ENCODE measurements at regions not wholly inside any gene's neighbourhood (a gene's known extent, or its start where the extent isn't known, plus 50 kb on each side); places are given as distances from the start of the nearest gene placed in this dataset.
"Not testable (repeated sequence)": the region's sequence is repeated elsewhere in the genome, so short reads cannot be mapped to it uniquely, and the experiment has no call there.

- not testable (repeated sequence) for DNase-seq
These were observed 140.9 kb upstream of the GOLGA6L4 start for GRCh38 chr15:84094720-84095119.

- not testable (repeated sequence) for DNase-seq
These were observed 138.5 kb upstream of the GOLGA6L4 start for GRCh38 chr15:84097053-84097452.

- no peak for DNase-seq
These were observed 137.0 kb upstream of the GOLGA6L4 start for GRCh38 chr15:84098604-84099003.

DNA sequence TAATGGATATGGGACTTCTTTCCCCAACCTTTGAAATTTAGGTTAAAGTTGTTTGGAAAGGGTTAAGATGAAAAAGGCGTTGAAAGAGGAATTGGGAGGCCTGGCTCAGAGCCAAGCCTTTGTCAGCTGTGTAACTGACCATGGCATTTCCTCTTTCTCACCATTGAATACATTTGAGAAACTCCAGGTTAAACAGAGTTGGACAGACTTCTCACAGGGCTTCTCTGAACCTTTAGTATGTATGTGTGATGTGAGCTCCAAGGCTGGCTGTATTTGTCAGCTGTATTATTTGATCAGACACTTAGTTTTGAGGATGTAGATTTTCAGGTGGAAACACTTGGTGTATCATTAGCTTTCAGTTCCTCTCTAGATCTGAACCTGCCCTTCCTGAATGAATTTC lies 136.4 kb upstream of the GOLGA6L4 start:
- no peak for DNase-seq

GRCh38 chr15:84103345-84103744 lies 132.2 kb upstream of the GOLGA6L4 start:
- DNase-seq: no peak

GRCh38 chr15:84104853-84105252 lies 130.7 kb upstream of the GOLGA6L4 start:
- no peak for DNase-seq

DNA sequence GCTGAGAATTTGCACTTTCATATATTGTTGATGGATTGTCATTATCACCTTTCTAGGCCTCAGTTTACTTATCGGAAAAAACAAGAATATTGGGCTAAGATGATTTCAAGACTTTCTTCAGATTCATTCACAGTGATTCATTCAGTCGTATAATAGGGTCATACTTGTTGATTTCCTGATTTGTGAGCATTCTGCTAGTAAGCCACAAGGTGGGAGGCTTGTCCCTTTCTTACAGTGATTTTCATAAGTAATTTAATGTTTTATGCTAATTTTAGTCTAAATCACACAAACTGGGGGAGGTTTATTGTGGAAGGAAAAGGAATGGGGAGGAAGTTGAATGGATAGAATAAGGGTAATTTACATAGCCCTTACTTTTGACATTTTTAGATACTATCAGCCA lies 126.8 kb upstream of the GOLGA6L4 start:
- no peak for DNase-seq

GRCh38 chr15:84111575-84111974 lies 124.0 kb upstream of the GOLGA6L4 start:
- DNase-seq: no peak

GRCh38 chr15:84112025-84112424 lies 123.5 kb upstream of the GOLGA6L4 start:
- DNase-seq: no peak

DNA sequence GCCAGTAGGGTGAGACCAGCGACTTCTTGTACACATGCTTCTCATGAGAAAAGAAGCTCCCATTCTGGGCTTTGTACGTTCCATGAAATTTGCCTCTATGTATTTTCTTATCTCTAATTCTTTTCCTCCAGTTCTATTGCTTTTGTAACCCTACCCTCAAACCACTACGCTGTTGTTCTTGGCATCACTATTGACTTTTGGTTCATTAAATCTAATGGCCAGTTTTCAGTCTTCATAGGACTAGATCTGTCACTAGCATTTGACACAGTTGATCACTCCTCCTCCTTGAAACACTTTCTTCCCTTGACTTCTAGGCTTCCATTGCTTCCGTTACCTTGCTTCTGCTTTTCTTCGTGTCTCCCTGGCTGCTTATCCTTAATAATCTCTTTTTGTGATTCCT lies 121.7 kb upstream of the GOLGA6L4 start:
- DNase-seq: no peak

GRCh38 chr15:84114680-84115079 lies 120.9 kb upstream of the GOLGA6L4 start:
- DNase-seq: not testable (repeated sequence)

DNA sequence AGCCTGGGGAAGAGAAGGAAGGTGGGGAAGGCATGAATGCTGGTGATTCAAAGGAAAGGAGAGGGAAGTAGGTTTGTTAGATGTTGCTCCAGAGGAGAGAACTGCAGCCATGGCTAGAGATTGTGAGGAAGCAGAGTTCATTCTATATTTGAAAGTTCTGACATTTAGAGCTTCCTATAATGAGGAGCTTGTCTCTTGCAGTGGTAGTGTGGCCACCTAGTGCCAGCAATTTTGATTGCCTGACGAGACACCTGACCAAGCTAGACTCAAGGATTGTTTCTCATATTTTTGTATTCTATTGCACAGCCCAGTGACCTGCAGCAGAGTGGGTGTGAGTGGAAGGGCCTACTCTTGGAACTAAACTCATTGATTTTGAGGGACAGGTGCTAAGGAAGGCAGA lies 116.2 kb upstream of the GOLGA6L4 start:
- not testable (repeated sequence) for DNase-seq

DNA sequence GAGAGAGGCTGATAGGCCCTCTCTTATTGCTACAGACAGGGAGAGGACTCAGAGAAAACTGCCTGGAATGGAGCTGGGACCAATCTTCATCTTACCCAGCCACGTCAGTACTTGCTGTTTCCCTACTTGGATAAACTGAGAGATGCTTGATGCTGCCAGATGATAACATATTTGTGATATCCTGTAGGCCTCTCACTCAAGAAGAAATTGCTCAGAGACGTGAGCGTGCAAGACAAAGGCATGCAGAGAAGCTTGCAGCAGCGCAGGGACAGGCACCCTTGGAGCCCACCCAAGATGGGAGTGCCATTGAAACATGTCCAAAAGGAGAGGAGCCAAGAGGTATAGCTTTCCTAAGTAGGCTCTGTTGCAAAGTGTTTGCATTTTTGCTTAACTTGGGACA lies 114.7 kb upstream of the GOLGA6L4 start:
- not testable (repeated sequence) for DNase-seq

DNA sequence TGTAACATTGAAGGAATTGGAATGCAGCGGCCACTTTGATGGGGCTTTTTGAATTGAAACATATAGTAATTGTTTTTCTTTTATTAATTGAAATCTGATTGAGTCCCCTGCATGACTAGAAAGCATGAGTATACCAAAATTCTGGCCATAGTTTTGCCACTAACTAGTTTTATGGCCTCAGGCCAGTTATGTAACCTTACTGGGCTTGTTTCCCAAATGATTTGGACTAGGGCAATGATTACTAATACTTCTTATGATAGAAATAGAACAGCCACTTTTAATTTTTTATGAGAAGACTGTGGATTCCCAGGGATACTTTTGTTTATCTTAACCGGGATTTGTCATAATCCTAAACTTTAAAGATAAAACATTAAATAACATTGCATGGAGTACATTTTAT lies 106.9 kb upstream of the GOLGA6L4 start:
- not testable (repeated sequence) for DNase-seq

- DNase-seq: not testable (repeated sequence)
These were observed 105.3 kb upstream of the GOLGA6L4 start for GRCh38 chr15:84130098-84130831.

GRCh38 chr15:84135931-84136456 lies 99.6 kb upstream of the GOLGA6L4 start:
- DNase-seq: not testable (repeated sequence)

DNA sequence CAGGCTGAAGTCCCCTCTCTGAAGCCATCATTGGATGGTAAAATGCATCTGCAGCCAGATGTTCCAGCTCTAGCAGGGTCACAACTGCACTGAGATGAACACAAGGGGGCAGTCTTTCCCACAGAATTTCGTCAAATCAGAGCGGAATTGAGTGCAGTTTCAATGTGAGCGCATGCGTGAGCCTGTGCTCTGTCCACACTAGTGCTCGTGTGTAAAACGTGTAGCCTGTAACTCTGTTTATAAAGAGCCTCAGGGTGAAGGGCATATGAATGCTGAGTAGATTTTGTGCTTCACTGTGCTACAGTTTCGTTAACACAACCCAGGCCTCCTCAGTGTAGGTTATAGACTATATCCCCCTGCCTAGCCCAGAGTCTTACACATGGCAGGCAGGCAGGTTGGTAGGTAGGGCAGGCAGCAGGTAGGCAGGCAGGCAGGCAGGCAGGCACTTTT lies 92.7 kb upstream of the GOLGA6L4 start:
- DNase-seq: peak; percentile 56

DNA sequence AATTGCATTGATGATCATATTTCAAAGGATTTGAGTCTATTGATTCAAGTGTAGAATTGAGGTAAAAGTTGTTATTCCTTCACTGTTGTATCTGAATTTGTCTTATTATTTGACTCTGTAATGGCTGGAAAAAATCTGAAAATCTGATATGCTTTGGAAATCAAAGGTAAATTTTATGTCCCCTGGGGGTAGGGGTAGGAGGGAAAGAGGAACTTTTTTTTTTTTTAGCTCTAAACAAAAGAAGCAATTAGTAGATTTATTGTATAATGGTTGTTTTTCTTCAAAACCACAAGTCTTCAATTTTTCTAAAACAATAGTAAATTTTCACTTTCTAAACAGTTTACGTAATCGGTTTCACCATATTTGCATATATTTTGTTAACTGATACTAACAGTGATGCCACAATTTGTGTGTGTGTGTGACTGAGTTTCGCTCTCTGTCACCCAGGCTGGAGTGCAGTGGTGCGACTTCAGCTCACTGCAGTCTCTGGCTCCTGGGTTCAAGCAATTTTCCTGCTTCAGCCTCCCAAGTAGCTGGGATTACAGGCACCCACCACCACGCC lies 91.7 kb upstream of the GOLGA6L4 start:
- DNase-seq: no peak

DNA sequence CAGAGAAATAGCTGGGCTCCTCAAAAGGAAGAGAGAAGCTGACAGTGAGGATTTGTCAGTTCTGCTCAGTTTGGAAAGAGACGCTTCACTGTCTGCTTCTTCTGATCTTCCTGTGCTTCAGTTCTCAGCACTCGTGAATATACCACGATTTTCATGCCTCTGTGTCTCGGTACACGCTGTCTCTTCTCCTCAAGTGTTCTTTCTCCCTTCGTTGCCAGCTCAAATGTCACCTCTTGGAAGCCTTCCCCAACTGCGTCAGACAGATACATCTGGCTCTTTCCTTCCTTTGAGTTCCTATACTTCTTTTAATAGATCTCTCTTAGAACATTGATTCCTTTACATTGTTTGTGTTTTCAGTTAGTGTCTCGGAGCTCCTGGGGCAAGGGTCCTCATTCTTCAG lies 90.6 kb upstream of the GOLGA6L4 start:
- DNase-seq: not testable (repeated sequence)

DNA sequence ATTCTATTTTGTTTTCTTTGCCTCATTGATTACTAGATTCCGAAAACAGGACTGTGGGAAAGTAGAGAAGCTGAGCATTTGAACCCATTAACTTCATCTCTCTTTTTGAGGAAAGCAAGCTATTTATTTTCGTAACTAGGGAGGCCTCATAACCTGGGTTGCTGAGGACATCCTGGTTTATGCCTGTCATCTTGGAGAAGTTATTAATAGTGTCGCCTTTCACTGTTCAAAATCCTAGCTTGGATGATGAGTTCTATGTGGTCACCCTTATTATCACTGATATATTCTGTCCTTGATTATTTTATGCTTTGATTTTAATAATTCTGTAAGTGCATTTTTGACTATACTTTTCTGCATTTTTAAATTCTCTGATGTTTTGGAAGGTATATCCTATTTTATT lies 89.3 kb upstream of the GOLGA6L4 start:
- not testable (repeated sequence) for DNase-seq

- not testable (repeated sequence) for DNase-seq
These were observed 88.3 kb upstream of the GOLGA6L4 start for GRCh38 chr15:84147307-84147706.

GRCh38 chr15:84151205-84151931 lies 84.2 kb upstream of the GOLGA6L4 start:
- no peak for DNase-seq

- not testable (repeated sequence) for DNase-seq
These were observed 83.1 kb upstream of the GOLGA6L4 start for GRCh38 chr15:84152381-84152979.

Data from NK-92 treated with Interleukin-12 subunit alpha and Interleukin-12 subunit beta, amount 100 ng/mL, for 24 hours (cell line).